HG02610 (cell line): ENCODE measurements at regions not wholly inside any gene's neighbourhood (a gene's known extent, or its start where the extent isn't known, plus 50 kb on each side); places are given as distances from the start of the nearest gene placed in this dataset.

Source experiments
- ATAC-seq: cut with Tn5 transposase; IDR thresholded peaks from one replicate; pipeline ENCODE4 v1.9.1; 2021; ENCODE audit warnings: mild to moderate bottlenecking, moderate library complexity; ENCODE audit not compliant: unreplicated experiment

- no peak for ATAC-seq
These were observed 342.4 kb upstream of the CD180 start for GRCh38 chr5:67538855-67539506.

GRCh38 chr5:67537439-67538148 lies 341.0 kb upstream of the CD180 start:
- ATAC-seq, result no peak

- ATAC-seq, result no peak
These were observed 340.3 kb upstream of the CD180 start for GRCh38 chr5:67536866-67537265.

GRCh38 chr5:67530609-67531255 lies 334.1 kb upstream of the CD180 start:
- ATAC-seq, result no peak

GRCh38 chr5:67528953-67529352 lies 332.4 kb upstream of the CD180 start:
- ATAC-seq, result no peak

GRCh38 chr5:67526793-67527192 lies 330.2 kb upstream of the CD180 start:
- ATAC-seq, result no peak

- no peak for ATAC-seq
These were observed 323.7 kb upstream of the CD180 start for GRCh38 chr5:67520161-67520908.

- no peak for ATAC-seq
These were observed 321.6 kb upstream of the CD180 start for GRCh38 chr5:67518227-67518626.

- ATAC-seq, result no peak
These were observed 320.5 kb upstream of the CD180 start for GRCh38 chr5:67516948-67517565.

- ATAC-seq, result no peak
These were observed 319.2 kb upstream of the CD180 start for GRCh38 chr5:67515762-67516161.

GRCh38 chr5:67515020-67515689 lies 318.6 kb upstream of the CD180 start:
- ATAC-seq, result no peak

- no peak for ATAC-seq
These were observed 316.2 kb upstream of the CD180 start for GRCh38 chr5:67512758-67513157.

GRCh38 chr5:67511911-67512310 lies 315.3 kb upstream of the CD180 start:
- ATAC-seq, result no peak

- ATAC-seq, result no peak
These were observed 313.6 kb upstream of the CD180 start for GRCh38 chr5:67510204-67510603.

GRCh38 chr5:67509402-67510186 lies 313.0 kb upstream of the CD180 start:
- ATAC-seq, result no peak

- ATAC-seq, result no peak
These were observed 309.6 kb upstream of the CD180 start for GRCh38 chr5:67506241-67506640.

- no peak for ATAC-seq
These were observed 306.4 kb upstream of the CD180 start for GRCh38 chr5:67502951-67503350.

- ATAC-seq, result no peak
These were observed 299.5 kb upstream of the CD180 start for GRCh38 chr5:67496051-67496450.

GRCh38 chr5:67495072-67495471 lies 298.5 kb upstream of the CD180 start:
- no peak for ATAC-seq
